GM08714 (cell line): ENCODE measurements at regions not wholly inside any gene's neighbourhood (a gene's known extent, or its start where the extent isn't known, plus 50 kb on each side); places are given as distances from the start of the nearest gene placed in this dataset.
"Not testable (repeated sequence)": the region's sequence is repeated elsewhere in the genome, so short reads cannot be mapped to it uniquely, and the experiment has no call there.

ENCODE experiments used
- H3K4me3 ChIP-seq: fragments of 200-500 bp; sonication (Bioruptor generic); 2 replicates; pipeline ENCODE4 v1.5.1; 2014; ENCODE audit warnings: mild to moderate bottlenecking, low read length, inconsistent platforms
- ZNF274 ChIP-seq: IDR thresholded peaks from 2 replicates; pipeline ENCODE4 v1.6.1; 2012; ENCODE audit warnings: mild to moderate bottlenecking, low read depth, low read length

DNA sequence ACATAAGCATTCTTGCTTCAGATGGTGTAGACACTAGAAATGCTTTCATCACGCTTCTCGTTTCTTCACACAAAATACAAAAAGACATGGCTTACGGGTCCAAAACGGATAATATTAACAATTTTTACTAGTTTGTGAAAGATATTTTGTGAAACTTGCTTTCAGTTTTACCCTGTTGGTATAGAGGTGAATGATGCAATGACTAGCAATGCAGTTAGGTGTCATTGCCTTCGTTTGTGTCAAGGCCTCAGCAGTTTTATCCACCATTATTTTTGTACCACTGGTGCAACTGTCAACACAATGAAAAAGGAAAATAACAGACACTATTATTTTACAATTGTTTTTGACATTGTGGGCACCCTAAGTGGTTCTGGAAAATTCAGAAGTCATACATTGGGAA is 323.0 kb downstream of the FLRT2 start:
- H3K4me3 ChIP-seq = no peak overlapping the region
- TF ChIP-seq ZNF274 = no peak

DNA sequence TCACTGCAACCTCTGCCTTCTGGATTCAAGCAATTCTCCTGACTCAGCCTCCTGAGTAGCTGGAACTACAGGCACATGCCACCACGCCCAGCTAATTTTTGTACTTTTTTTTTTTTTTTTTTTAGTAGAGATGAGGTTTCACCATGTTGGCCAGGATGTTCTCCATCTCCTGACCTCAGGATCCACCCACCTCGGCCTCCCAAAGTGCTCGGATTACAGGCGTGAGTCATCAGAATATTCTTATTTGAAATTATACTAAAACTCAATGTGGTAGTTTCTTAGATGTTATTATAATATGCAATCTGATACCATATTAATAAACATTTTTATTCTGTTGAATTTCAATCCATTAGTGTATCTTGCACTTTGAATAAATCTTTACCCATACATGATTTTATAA is 322.2 kb downstream of the FLRT2 start:
- not testable (repeated sequence) for H3K4me3 ChIP-seq

DNA sequence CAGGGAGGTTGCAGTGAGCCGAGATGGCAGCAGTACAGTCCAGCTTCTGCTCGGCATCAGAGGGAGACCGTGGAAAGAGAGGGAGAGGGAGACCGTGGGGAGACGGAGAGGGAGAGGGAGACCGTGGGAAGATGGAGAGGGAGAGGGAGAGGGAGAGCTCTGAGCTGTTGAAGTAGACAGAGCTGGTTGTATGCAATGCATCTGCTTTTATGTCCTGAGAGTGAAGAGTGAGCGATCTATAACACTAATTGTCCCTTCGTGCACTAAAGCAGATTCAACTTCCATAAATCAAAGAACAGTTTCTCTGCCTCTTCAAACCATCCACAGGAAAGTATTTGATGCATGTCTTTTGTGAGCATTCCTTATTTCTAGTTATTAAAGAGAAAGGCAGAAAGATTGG is 300.6 kb downstream of the FLRT2 start:
- H3K4me3 ChIP-seq = not testable (repeated sequence)

DNA sequence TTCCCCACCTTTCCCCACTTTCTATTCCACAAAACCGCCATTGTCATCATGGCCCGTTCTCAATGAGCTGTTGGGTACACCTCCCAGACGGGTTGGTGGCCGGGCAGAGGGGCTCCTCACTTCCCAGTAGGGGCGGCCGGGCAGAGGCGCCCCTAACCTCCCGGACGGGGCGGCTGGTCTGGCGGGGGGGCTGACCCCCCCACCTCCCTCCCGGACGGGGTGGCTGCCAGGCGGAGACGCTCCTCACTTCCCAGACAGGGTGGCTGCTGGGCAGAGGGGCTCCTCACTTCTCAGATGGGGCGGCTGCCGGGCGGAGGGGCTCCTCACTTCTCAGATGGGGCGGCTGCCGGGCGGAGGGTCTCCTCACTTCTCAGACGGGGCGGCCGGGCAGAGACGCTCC is 299.7 kb downstream of the FLRT2 start:
- not testable (repeated sequence) for H3K4me3 ChIP-seq

DNA sequence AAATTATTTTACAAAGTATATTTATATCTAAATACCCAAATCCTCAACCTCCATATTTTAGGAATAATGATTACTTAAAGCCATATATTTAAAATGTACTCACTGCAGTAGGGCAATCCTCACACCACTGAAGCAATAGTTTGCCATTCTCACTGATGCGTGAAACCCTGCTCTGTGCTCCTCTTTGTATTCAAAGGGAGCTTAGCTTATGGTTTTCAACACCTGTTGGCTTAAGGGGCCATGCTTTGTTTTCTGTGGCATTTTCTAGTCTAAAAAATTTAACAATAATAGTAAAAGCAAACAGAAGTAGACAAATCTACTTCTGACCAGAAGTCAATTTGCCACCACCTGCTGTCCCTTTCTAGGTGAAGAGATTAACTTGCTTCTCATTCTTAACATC is 294.6 kb downstream of the FLRT2 start:
- no peak overlapping the region for H3K4me3 ChIP-seq
- TF ChIP-seq ZNF274 = no peak

DNA sequence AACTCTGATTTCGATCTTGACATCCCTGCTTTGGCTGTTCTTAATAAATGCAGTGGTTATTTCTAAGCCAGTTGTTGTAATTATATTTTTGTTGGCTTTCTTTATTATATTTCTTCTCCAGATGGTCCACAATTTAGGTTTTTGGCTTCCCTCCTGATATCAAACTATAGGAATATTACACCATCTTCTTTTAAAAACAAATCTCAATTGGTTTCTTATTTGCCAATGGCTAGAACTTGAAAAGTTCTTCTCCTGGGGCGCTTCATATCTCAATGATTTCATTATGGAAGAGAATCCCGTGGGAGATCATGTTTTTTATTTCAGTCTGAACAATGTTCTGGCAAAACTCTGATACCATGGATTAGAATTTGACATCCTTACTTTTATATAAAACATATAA is 292.3 kb downstream of the FLRT2 start:
- TF ChIP-seq ZNF274 = no peak
- H3K4me3 ChIP-seq = no peak overlapping the region

DNA sequence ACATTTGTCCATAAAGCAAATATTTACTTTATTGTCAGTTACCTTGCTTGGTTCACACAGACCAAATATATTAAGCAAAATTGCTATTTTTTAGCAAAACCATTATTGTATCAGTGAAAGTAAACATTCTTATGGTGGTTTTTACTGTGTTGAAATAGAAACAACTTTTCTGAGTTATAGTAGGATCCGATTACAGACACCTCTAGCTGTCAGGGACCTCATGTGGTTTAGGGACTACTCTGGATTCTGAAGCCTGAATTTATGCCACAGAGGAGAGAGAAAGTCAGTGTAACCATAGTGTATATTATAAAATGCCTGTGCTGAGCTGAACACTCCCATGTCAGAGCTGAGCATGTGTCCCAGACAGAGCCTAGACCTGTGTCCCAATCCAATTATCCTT is 287.5 kb downstream of the FLRT2 start:
- H3K4me3 ChIP-seq = no peak overlapping the region
- TF ChIP-seq ZNF274 = no peak

DNA sequence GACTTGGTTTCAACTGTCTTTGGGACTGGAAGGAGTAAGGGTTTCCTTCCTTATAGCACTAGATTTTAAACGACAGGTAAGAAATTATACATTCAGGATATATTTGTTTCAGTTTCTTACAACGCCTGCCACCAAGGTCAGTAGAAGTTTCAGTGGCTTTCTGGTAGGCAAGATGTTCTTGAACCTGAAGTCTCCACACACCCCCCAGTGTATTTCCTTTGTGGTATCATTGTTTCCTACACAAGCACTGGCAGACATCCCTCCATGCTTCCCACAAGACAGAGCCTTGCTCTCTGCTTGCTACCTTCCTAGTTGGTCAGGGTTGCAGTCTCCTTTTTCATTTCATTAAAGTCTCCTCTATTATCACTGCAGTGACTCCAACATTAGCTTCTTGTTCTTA is 283.1 kb downstream of the FLRT2 start:
- TF ChIP-seq ZNF274 = no peak
- no peak overlapping the region for H3K4me3 ChIP-seq

DNA sequence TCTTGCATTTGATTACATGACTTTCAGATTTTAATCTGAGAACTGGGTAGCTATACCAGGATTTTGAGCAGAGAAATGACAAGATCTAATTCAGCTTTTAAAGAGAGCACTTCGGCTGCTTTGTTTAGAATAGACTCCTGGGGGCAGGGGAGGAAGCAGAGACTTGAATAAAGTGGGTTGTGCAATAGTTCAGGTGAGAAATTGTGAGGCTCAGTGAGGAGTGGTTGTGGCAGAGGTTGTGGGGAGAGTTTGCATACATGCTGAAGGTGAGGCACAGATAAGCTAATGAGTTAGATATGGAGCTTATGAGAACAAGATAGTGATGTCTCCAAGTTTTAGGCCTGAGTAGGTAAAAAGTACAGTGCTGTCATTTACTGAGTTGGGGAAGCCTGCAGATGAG is 281.4 kb downstream of the FLRT2 start:
- H3K4me3 ChIP-seq = no peak overlapping the region
- no peak for TF ChIP-seq ZNF274

DNA sequence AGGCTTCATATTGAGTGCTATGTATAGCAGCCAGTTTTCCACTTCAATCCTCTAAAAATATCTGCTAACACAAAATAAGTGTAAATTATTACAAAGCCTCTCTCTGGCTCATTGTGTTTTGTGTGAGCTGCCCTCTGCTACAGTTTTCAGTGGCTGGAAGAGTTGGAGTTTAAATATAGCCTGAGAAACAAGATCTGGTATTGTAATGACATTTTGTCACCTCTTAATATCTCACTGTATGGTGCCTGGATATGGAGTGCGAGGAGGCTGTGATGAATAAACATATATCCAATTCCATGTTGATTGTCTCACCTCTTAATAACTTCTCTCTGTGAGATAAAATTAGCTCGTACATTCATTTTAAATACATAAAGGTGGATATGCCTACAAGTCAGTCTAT is 269.7 kb downstream of the FLRT2 start:
- no peak overlapping the region for H3K4me3 ChIP-seq
- TF ChIP-seq ZNF274 = no peak

DNA sequence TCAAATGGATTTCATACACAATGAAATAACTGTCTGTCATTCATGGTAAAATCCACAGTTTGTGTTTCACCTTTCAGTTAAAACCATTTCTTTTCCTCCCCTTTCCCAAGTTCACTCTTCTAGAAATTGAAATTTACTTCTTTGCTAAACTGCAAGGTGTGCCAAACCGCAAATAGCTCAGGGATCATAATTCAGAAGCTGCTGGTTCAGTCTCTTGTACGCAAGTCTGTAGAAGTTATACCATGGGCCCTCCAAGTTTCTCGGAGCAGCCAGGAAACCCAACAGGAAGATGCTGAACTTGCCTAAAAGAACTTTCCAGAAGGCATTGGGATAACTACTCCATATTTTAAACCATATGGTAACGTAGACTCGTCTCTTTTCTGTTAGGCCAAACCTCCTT is 268.9 kb downstream of the FLRT2 start:
- H3K4me3 ChIP-seq = no peak overlapping the region
- TF ChIP-seq ZNF274 = no peak

DNA sequence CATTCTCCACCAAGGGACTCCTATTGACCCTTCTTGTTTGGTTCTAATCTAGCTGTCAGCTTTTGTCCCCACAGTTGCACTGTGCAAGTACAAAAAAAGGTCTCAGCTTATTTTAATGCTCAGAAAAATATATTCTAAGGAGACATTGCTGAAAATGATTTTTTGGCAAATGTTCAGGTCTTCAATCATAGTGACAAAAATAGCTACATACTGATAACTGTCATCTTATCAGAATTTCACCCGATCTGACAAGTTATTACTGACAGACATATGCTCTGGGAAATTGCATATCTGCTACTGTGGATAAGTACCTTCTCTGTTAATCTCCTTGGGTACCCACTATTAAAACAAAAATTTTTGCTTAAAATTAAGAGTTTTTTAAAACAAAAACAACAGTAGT is 263.6 kb downstream of the FLRT2 start:
- TF ChIP-seq ZNF274 = no peak
- no peak overlapping the region for H3K4me3 ChIP-seq

DNA sequence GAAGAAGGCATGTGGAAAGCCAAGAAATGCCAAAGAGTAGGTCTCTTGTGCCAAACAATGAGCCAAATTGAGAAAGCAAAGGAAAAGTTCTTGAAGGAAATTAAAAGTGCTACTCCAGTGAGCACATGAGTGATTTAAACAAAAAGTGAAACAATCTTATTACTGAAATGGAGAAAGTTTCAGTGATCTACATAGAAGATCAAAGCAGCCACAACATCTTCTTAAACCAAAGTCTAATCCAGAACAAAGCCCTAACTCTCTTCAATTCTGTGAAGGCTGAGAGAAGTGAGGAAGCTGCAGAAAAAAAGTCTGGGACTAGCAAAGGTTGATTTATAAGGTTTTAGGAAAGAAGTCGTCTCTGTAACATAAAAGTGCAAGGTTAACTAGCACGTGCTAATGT is 259.6 kb downstream of the FLRT2 start:
- H3K4me3 ChIP-seq = no peak overlapping the region
- no peak for TF ChIP-seq ZNF274

DNA sequence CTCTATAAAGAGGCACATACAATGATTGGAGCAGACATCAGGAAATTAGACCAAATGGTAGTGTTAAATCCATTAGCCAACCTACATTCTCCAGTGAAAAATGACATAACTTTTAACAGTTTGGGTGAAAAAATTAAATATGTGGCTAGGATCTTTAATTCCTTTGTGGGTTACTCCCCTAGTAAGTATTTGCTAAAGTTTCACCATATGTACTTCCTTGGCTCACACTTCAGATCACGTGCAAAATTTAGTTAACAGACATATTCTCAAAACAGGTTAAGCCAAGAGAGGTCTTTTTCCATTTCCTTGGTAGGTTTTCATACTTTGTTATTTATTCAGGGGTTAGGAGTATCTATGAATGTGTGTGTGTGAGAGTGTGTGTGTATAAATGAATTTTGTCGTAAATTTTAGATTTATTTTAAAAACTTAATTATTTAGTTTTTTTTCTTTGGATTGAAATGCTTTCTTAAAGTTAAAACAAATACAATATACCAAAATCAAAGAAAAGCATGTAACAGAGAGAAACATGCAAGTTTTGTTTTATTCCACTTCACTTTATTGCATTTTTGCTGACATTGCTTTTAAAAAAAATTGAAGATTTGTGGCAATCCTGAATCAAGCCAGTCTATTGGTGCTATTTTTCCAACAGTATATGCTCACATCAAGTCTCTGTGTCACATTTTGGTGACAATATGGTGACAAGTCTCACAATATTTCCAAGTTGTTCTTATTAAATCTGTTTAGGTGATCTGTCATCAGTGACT is 258.7 kb downstream of the FLRT2 start:
- H3K4me3 ChIP-seq = no peak overlapping the region
- TF ChIP-seq ZNF274 = no peak

DNA sequence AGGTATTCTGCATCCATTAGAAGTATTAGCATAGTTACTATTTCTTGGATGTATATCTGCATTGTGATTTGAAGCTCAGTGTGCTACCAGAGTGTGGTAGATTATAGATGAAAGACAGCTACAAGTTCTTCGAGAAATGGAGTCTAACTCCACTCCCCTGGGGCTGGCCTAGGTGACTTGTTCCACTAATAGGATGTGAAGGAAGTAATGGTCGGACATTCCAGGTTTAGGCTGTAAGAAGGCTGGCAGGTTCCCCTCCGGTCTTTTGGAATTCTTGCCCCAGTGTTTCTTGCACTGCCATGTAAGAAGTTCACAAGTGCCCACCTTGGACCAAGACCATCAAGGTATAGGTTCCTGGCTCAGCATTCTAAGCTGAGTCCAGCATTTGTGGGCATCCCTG is 236.4 kb downstream of the FLRT2 start:
- TF ChIP-seq ZNF274 = no peak
- no peak overlapping the region for H3K4me3 ChIP-seq

DNA sequence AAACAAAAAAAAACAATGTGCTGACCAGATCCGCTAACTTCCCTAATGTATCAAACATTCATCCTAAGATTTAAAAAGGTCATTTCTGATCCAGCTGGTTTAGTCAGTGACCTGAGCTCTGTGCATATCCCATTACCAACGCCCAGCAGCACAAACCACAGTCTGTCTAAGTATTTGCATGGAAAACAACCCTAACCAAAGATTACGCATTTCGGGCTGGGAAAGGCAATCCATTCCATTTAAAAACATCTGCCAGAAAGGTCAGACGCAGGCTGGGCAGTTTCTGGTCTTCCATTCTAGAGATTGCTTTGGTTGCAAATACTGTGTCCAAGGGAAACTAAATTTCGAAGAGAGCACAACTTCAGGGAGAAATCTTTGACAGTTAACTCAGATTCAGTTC is 234.9 kb downstream of the FLRT2 start:
- H3K4me3 ChIP-seq = no peak overlapping the region
- TF ChIP-seq ZNF274 = no peak
